SK-N-SH treated with all-trans-retinoic acid at 6 μM for 48 hours (cell line): ENCODE measurements at regions not wholly inside any gene's neighbourhood (a gene's known extent, or its start where the extent isn't known, plus 50 kb on each side); places are given as distances from the start of the nearest gene placed in this dataset.

ENCODE experiments used
- CSDC2 ChIP-seq: fragments of 250-450 bp; sonication (Bioruptor Pico); IDR thresholded peaks from 2 replicates; pipeline ENCODE4 v1.5.0; 2020; ENCODE audit warnings: mild to moderate bottlenecking, moderate library complexity
- OSR1 ChIP-seq: fragments of 250-450 bp; sonication (Bioruptor Pico); IDR thresholded peaks from 2 replicates; pipeline ENCODE4 v1.8.0; 2022; ENCODE audit warnings: moderate library complexity, mild to moderate bottlenecking, inconsistent platforms
- RARB ChIP-seq: fragments of 250-450 bp; sonication (Bioruptor Pico); IDR thresholded peaks from 2 replicates; pipeline ENCODE4 v1.8.0; 2021; ENCODE audit warnings: mild to moderate bottlenecking, moderate library complexity
- TOX ChIP-seq: fragments of 250-450 bp; sonication (Bioruptor Pico); IDR thresholded peaks from 2 replicates; pipeline ENCODE4 v1.8.0; 2021; ENCODE audit warnings: mild to moderate bottlenecking, moderate library complexity, borderline replicate concordance
- ZFP30 ChIP-seq: fragments of 450-650 bp; formaldehyde crosslinking; IDR thresholded peaks from 2 replicates; pipeline ENCODE4 v1.5.0; 2022; ENCODE audit warnings: mild to moderate bottlenecking, moderate library complexity
- ZNF8 ChIP-seq: fragments of 450-650 bp; formaldehyde crosslinking; IDR thresholded peaks from 2 replicates; pipeline ENCODE4 v1.5.0; 2020; ENCODE audit warnings: mild to moderate bottlenecking, moderate library complexity
- TF ChIP-seq, protein P1 (sequence below): fragments of 250-450 bp; sonication (Bioruptor Pico); IDR thresholded peaks from 2 replicates; pipeline ENCODE4 v1.5.1; 2021; ENCODE audit warnings: mild to moderate bottlenecking, moderate library complexity
- TF ChIP-seq, protein P2 (sequence below): fragments of 250-450 bp; sonication (Bioruptor Pico); IDR thresholded peaks from 2 replicates; pipeline ENCODE4 v1.5.1; 2020; ENCODE audit warnings: low read depth, mild to moderate bottlenecking, moderate library complexity

DNA sequence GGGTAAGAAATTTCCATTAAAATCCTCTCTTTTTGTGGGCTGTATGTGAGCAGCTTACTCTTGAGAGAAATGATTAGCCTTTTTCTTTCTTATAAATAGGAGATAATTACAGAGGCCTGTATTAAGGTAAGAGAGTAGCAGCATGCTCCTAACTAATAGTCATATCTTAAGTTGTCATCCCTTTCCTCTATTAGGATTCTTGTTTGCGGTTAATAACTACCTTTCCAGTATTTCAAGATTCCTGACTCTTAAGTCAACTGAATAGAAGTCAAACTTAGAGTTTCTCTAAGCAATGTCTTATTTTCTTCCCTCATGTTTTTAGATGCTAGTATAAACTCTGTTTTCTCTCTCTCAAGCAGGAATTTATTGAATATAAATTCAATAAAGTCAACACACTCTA, 139.9 kb upstream of the GPRIN3 start:
- TF ChIP-seq, protein P1, sequence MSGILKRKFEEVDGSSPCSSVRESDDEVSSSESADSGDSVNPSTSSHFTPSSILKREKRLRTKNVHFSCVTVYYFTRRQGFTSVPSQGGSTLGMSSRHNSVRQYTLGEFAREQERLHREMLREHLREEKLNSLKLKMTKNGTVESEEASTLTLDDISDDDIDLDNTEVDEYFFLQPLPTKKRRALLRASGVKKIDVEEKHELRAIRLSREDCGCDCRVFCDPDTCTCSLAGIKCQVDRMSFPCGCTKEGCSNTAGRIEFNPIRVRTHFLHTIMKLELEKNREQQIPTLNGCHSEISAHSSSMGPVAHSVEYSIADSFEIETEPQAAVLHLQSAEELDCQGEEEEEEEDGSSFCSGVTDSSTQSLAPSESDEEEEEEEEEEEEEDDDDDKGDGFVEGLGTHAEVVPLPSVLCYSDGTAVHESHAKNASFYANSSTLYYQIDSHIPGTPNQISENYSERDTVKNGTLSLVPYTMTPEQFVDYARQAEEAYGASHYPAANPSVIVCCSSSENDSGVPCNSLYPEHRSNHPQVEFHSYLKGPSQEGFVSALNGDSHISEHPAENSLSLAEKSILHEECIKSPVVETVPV (CRISPR knock-in tag): no peak
- TF ChIP-seq RARB (no peak), ZFP30 (CRISPR knock-in tag) (no peak), TOX (CRISPR knock-in tag) (no peak), ZNF8 (CRISPR knock-in tag) (no peak), CSDC2 (CRISPR knock-in tag) (no peak), OSR1 (no peak)
- TF ChIP-seq, protein P2, sequence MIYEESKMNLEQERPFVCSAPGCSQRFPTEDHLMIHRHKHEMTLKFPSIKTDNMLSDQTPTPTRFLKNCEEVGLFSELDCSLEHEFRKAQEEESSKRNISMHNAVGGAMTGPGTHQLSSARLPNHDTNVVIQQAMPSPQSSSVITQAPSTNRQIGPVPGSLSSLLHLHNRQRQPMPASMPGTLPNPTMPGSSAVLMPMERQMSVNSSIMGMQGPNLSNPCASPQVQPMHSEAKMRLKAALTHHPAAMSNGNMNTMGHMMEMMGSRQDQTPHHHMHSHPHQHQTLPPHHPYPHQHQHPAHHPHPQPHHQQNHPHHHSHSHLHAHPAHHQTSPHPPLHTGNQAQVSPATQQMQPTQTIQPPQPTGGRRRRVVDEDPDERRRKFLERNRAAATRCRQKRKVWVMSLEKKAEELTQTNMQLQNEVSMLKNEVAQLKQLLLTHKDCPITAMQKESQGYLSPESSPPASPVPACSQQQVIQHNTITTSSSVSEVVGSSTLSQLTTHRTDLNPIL (CRISPR knock-in tag): no peak
